ENCODE measurements at regions not wholly inside any gene's neighbourhood (a gene's known extent, or its start where the extent isn't known, plus 50 kb on each side); places are given as distances from the start of the nearest gene placed in this dataset.
"Not testable (repeated sequence)": the region's sequence is repeated elsewhere in the genome, so short reads cannot be mapped to it uniquely, and the experiment has no call there.

DNA sequence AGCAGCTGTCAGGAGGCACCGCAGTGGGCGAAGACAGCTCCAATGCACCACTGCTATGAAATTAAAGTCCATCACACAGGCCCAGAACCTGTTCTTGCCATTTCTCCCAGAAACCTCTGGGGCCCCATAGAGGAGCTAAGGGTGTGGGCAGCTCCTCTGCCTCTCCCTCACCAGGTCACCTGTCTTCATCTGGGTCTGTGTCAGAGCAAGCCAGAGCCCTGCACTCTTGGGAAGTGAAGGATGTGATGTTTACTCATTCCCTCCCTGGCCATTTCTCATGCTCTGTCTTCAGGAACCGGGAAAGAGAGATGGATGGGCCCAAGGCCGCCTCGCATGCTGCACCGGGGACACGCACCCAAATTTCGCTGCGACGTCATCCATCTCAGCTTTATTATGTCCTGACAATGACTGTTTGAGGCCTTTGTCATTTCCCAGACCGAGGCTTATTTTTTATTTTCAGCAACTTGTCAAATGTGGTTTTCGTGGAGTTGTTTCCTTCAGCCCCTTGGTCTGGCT is 216.1 kb downstream of the NPHP4 start:
- Mint-ChIP-seq H3K4me1 (ENCODE audit: low read depth) (no peaks in the 10 kb centered on the region), H3K9me3 (peaks cover 4% of the 10 kb centered on the region), H3K4me3 (no peak overlapping the region), H3K36me3 (ENCODE audit: insufficient read depth) (no peaks in the 10 kb centered on the region), H3K27me3 (ENCODE audit: low read depth) (peaks cover 2% of the 10 kb centered on the region)
- no peak for ATAC-seq
- no peak for DNase-seq

DNA sequence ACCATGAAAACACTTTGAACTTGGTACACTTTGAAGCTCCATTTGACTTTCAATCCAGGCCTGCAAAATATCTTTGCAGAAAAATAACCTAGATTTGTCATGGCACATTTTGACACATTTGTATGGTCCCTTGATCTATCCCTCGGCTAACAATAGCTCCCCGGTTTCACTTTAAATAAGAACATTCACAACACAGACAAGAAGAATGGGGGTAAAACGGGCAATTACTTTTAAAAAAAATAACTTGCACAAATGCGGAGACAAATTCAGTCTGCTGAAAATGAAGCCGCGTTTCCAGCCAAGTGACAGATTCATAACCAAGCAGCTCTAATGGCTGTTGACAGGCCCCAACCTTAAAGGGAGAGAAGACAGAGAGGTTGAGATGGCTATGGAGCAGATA is 218.2 kb downstream of the NPHP4 start:
- peaks cover 9% of the 10 kb centered on the region for H3K27me3 Mint-ChIP-seq (ENCODE audit: low read depth)
- peaks cover 4% of the 10 kb centered on the region for H3K9me3 Mint-ChIP-seq
- no peak overlapping the region for H3K4me3 Mint-ChIP-seq
- H3K36me3 Mint-ChIP-seq (ENCODE audit: insufficient read depth) = no peaks in the 10 kb centered on the region
- no peak for ATAC-seq
- no peaks in the 10 kb centered on the region for H3K4me1 Mint-ChIP-seq (ENCODE audit: low read depth)
- DNase-seq = no peak

DNA sequence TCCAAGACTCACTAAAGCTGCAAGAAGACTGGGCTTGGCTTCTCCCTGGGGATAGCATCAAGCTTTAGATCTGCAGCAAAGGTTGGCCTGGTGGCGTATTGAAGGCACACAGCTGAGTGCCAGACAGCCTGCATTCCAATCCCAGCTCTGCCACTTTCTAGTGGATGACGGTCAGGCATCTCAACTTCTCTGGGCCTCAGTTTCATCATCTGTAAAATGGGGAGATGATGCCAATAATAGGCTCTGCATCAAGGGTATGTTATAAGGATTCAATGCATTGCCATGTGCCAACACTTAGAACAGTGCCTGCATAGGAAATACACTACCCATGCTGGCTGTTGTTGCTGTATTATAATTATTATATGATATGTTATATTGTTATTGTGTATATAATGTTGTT is 220.4 kb downstream of the NPHP4 start:
- H3K4me3 Mint-ChIP-seq = no peak overlapping the region
- DNase-seq = no peak
- H3K36me3 Mint-ChIP-seq (ENCODE audit: insufficient read depth) = no peaks in the 10 kb centered on the region
- H3K4me1 Mint-ChIP-seq (ENCODE audit: low read depth) = no peaks in the 10 kb centered on the region
- ATAC-seq = no peak
- H3K9me3 Mint-ChIP-seq = no peaks in the 10 kb centered on the region
- H3K27me3 Mint-ChIP-seq (ENCODE audit: low read depth) = peaks cover 24% of the 10 kb centered on the region

GRCh38 chr1:5770981-5771765 is 221.1 kb downstream of the NPHP4 start:
- Mint-ChIP-seq H3K27me3 (ENCODE audit: low read depth) (peaks cover 26% of the 10 kb centered on the region), H3K4me3 (no peak overlapping the region), H3K9me3 (no peaks in the 10 kb centered on the region), H3K4me1 (ENCODE audit: low read depth) (no peaks in the 10 kb centered on the region), H3K36me3 (ENCODE audit: insufficient read depth) (no peaks in the 10 kb centered on the region)
- DNase-seq (no peak), ATAC-seq (no peak)

- no peaks in the 10 kb centered on the region for H3K4me1 Mint-ChIP-seq (ENCODE audit: low read depth)
- peaks cover 36% of the 10 kb centered on the region for H3K27me3 Mint-ChIP-seq (ENCODE audit: low read depth)
- H3K36me3 Mint-ChIP-seq (ENCODE audit: insufficient read depth) = no peaks in the 10 kb centered on the region
- no peak overlapping the region for H3K4me3 Mint-ChIP-seq
- no peaks in the 10 kb centered on the region for H3K9me3 Mint-ChIP-seq
- no peak for ATAC-seq
- DNase-seq = no peak
Observed at GRCh38 chr1:5769760-5770159, 222.5 kb downstream of the NPHP4 start.

- Mint-ChIP-seq H3K27me3 (ENCODE audit: low read depth) (peaks cover 41% of the 10 kb centered on the region), H3K4me1 (ENCODE audit: low read depth) (no peaks in the 10 kb centered on the region), H3K9me3 (no peaks in the 10 kb centered on the region), H3K36me3 (ENCODE audit: insufficient read depth) (no peaks in the 10 kb centered on the region), H3K4me3 (no peak overlapping the region)
- no peak for DNase-seq
- ATAC-seq = no peak
Observed at GRCh38 chr1:5769146-5769545, 223.1 kb downstream of the NPHP4 start.

GRCh38 chr1:5768014-5768413 is 224.2 kb downstream of the NPHP4 start:
- Mint-ChIP-seq H3K9me3 (peaks cover 8% of the 10 kb centered on the region), H3K27me3 (ENCODE audit: low read depth) (peaks cover 49% of the 10 kb centered on the region), H3K36me3 (ENCODE audit: insufficient read depth) (no peaks in the 10 kb centered on the region), H3K4me1 (ENCODE audit: low read depth) (no peaks in the 10 kb centered on the region), H3K4me3 (no peak overlapping the region)
- ATAC-seq (no peak), DNase-seq (no peak)

- not testable (repeated sequence) for H3K4me1 Mint-ChIP-seq (ENCODE audit: low read depth); H3K4me3 Mint-ChIP-seq; ATAC-seq; H3K36me3 Mint-ChIP-seq (ENCODE audit: insufficient read depth); DNase-seq; H3K9me3 Mint-ChIP-seq
- H3K27me3 Mint-ChIP-seq (ENCODE audit: low read depth) = peaks cover 52% of the 10 kb centered on the region
Observed at GRCh38 chr1:5766996-5767395, 225.2 kb downstream of the NPHP4 start.

- Mint-ChIP-seq H3K4me1 (ENCODE audit: low read depth) (no peaks in the 10 kb centered on the region), H3K36me3 (ENCODE audit: insufficient read depth) (no peaks in the 10 kb centered on the region), H3K4me3 (no peak overlapping the region), H3K27me3 (ENCODE audit: low read depth) (peaks cover 55% of the 10 kb centered on the region), H3K9me3 (peaks cover 8% of the 10 kb centered on the region)
- no peak for ATAC-seq
- DNase-seq = no peak
Observed at GRCh38 chr1:5765997-5766913, 226.0 kb downstream of the NPHP4 start.

DNA sequence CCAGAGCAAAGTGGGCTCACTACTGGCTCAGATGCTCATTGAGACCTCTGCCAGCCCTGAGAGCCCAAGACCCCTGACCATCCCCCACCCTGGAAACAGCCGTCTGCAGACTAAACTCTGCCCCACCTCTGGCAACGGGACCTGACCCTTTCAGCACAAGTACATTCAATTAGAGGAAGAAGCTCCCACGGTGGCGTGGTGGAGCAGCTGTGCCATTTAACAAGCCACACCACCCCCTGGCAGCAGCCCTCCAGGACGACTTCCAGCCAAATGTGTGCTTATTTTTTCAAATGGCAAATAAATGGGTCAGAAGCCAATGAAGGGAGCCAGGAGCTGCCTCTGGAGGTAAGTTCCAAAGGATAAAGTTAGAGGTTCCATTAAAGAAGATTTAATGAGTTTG is 226.7 kb downstream of the NPHP4 start:
- Mint-ChIP-seq H3K36me3 (ENCODE audit: insufficient read depth) (no peaks in the 10 kb centered on the region), H3K4me1 (ENCODE audit: low read depth) (no peaks in the 10 kb centered on the region), H3K9me3 (peaks cover 10% of the 10 kb centered on the region), H3K27me3 (ENCODE audit: low read depth) (peaks cover 53% of the 10 kb centered on the region), H3K4me3 (no peak overlapping the region)
- ATAC-seq (no peak), DNase-seq (no peak)

DNA sequence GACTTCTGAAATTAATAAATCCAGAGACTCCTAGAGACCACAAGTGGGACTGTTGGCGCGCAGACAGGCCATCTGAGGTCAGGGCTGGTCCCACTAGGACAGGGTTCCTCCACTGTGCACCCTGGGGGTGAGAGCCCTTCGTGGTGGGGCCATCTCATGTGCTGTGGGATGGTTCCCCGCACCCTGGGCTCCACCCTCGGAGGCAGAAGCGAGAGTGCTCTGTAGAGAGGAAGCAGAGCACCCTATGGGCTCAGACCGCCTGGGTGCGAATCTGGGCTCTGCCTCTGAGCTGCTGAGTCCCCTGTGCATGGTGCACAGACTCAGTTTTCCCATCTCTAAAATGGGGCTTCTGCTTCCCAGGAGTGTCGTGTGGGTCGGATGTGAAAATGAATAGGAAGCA is 227.3 kb downstream of the NPHP4 start:
- peaks cover 55% of the 10 kb centered on the region for H3K27me3 Mint-ChIP-seq (ENCODE audit: low read depth)
- H3K36me3 Mint-ChIP-seq (ENCODE audit: insufficient read depth) = no peaks in the 10 kb centered on the region
- ATAC-seq (no peak), DNase-seq (no peak)
- H3K9me3 Mint-ChIP-seq = peaks cover 15% of the 10 kb centered on the region
- H3K4me3 Mint-ChIP-seq = no peak overlapping the region
- H3K4me1 Mint-ChIP-seq (ENCODE audit: low read depth) = no peaks in the 10 kb centered on the region

DNA sequence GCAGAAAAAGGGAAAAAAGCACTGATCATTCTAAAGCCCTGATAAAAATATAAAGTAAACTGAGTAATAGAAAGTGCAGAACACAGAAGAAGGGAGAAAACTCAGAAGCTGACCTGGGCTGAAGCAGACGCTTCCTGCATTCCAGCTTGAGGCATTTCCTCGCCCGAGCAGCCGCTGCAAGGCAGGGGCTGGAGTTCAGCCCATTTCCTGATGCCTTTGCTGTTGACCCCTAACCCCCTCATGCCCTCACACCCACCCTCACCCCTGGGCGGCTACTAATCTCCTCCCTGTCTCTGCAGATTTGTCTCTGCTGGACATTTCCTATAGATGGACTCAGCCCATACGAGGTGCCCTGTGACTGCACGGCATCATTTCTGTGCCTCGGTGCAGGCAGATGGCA is 227.8 kb downstream of the NPHP4 start:
- Mint-ChIP-seq H3K27me3 (ENCODE audit: low read depth) (peaks cover 57% of the 10 kb centered on the region), H3K9me3 (peaks cover 15% of the 10 kb centered on the region), H3K4me3 (no peak overlapping the region), H3K4me1 (ENCODE audit: low read depth) (no peaks in the 10 kb centered on the region), H3K36me3 (ENCODE audit: insufficient read depth) (no peaks in the 10 kb centered on the region)
- ATAC-seq (no peak), DNase-seq (no peak)

DNA sequence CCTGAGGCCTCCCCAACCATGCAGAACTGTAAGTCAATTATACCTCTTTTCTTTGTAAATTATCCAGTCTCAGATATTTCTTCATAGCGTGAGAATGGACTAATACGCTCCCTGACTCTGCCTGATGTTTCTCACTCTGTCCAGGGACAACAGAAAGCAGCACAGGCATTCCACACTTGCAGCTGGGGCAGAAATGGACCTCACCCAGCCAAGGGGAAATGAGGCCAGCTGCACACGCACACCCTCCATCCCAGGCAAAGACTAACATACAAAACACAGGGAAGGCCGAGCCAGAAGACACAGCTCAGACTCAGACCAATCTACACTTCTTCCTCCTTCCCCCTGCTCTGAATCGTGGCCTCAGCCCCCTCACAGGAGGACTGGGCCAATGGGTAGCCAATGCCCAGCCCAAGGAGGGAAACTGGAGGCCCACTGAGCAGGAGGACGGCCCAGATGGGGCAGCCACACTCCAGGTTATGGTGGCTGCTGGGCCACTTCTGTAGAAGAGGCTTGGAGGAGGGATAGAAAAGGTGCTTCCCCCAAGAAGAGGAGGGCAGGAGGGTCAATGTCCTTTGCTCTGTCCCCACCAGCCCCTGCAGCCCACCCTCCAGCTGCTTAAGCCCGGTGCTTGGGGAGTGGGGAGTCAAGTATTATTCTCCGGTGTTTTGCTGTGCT is 228.4 kb downstream of the NPHP4 start:
- ATAC-seq = no peak
- Mint-ChIP-seq H3K36me3 (ENCODE audit: insufficient read depth) (no peaks in the 10 kb centered on the region), H3K9me3 (peaks cover 15% of the 10 kb centered on the region), H3K4me1 (ENCODE audit: low read depth) (no peaks in the 10 kb centered on the region), H3K27me3 (ENCODE audit: low read depth) (peaks cover 58% of the 10 kb centered on the region), H3K4me3 (no peak overlapping the region)
- no peak for DNase-seq

DNA sequence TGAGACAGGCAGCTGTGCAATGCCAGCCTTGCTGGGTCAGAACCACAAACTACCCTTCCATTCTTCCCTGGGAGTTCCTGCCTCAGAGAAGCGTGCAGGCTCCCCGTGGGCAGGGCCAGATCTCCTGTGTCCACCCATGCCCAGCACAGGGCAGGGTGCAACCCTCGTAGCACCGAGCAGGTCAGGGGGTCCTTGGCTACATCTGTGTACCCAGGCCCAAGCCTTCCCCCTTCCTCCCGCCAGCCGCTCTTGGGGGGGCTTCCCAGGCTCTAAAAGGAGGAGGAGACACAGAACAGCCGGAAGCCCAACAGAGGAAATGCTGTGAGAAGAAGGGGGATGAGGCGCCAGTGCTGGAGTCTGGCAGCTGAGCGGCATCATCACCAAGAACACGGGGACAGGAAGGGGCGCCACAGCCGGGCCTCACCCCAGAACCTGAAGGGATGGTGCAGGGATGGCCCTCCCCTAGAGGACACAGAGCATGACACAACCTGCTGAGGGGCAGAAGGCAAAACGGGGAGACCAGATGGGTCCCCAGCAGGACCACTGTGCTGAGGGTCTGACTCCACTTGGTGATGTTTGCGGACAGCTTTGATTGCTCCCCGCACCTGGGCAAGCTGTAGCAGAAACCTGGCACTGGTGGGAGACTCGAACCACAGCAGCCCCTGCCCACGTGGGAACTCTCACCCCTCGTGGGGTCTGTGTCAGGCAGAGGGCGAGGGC is 233.2 kb downstream of the NPHP4 start:
- Mint-ChIP-seq H3K4me1 (ENCODE audit: low read depth) (no peaks in the 10 kb centered on the region), H3K27me3 (ENCODE audit: low read depth) (peaks cover 29% of the 10 kb centered on the region)
- no peak for ATAC-seq

More for the DNA sequence above, 233.2 kb downstream of the NPHP4 start:
- peaks cover 15% of the 10 kb centered on the region for H3K9me3 Mint-ChIP-seq
- no peak overlapping the region for H3K4me3 Mint-ChIP-seq
- H3K36me3 Mint-ChIP-seq (ENCODE audit: insufficient read depth) = no peaks in the 10 kb centered on the region
- no peak for DNase-seq

All from activated T-cell treated with anti-CD3 and anti-CD28 coated beads, Interleukin-2, amount 50 U/mL, for 4 hours (primary cell).